ENCODE measurements at regions not wholly inside any gene's neighbourhood (a gene's known extent, or its start where the extent isn't known, plus 50 kb on each side); places are given as distances from the start of the nearest gene placed in this dataset.

GRCh38 chr10:43728425-43728824 is 79.7 kb upstream of the ZNF32 start:
- TF ChIP-seq CTCF (IDR thresholded peaks at IDR 0.05) (no peak), RAD21 (conservative IDR thresholded peaks at IDR 0.05 in 1 of 2, IDR thresholded peaks at IDR 0.05 in 1 of 2) (no peak), JUN (IDR thresholded peaks at IDR 0.05) (no peak), POLR2A (IDR thresholded peaks at IDR 0.05; ENCODE audit: low read length) (no peak), NFE2L2 (conservative IDR thresholded peaks at IDR 0.05; ENCODE audit: low read length) (no peak), USF2 (IDR thresholded peaks at IDR 0.05) (no peak), E2F6 (IDR thresholded peaks at IDR 0.05; ENCODE audit: borderline replicate concordance, low read depth) (no peak), KDM1A (IDR thresholded peaks at IDR 0.05; ENCODE audit: low read depth) (no peak), MYC (IDR thresholded peaks at IDR 0.05; ENCODE audit: borderline replicate concordance, low read length) (no peak), EP300 (IDR thresholded peaks at IDR 0.05) (no peak), POLR2AphosphoS2 (conservative IDR thresholded peaks at IDR 0.05; ENCODE audit: low read length) (no peak)
- TF ChIP-seq, protein P1, sequence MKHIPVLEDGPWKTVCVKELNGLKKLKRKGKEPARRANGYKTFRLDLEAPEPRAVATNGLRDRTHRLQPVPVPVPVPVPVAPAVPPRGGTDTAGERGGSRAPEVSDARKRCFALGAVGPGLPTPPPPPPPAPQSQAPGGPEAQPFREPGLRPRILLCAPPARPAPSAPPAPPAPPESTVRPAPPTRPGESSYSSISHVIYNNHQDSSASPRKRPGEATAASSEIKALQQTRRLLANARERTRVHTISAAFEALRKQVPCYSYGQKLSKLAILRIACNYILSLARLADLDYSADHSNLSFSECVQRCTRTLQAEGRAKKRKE (CRISPR knock-in tag; IDR thresholded peaks at IDR 0.05; ENCODE audit: low read depth): no peak
- TF ChIP-seq, protein P2, sequence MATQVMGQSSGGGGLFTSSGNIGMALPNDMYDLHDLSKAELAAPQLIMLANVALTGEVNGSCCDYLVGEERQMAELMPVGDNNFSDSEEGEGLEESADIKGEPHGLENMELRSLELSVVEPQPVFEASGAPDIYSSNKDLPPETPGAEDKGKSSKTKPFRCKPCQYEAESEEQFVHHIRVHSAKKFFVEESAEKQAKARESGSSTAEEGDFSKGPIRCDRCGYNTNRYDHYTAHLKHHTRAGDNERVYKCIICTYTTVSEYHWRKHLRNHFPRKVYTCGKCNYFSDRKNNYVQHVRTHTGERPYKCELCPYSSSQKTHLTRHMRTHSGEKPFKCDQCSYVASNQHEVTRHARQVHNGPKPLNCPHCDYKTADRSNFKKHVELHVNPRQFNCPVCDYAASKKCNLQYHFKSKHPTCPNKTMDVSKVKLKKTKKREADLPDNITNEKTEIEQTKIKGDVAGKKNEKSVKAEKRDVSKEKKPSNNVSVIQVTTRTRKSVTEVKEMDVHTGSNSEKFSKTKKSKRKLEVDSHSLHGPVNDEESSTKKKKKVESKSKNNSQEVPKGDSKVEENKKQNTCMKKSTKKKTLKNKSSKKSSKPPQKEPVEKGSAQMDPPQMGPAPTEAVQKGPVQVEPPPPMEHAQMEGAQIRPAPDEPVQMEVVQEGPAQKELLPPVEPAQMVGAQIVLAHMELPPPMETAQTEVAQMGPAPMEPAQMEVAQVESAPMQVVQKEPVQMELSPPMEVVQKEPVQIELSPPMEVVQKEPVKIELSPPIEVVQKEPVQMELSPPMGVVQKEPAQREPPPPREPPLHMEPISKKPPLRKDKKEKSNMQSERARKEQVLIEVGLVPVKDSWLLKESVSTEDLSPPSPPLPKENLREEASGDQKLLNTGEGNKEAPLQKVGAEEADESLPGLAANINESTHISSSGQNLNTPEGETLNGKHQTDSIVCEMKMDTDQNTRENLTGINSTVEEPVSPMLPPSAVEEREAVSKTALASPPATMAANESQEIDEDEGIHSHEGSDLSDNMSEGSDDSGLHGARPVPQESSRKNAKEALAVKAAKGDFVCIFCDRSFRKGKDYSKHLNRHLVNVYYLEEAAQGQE (IDR thresholded peaks at IDR 0.05): no peak
